ENCODE measurements at regions not wholly inside any gene's neighbourhood (a gene's known extent, or its start where the extent isn't known, plus 50 kb on each side); places are given as distances from the start of the nearest gene placed in this dataset.
A peak's percentile ranks its signal among the peaks of the same experiment; 100 is the strongest.

GRCh38 chr5:155418960-155419579 is 405.5 kb downstream of the KIF4B start:
- DNase-seq: no peak

- no peak for DNase-seq
Observed at GRCh38 chr5:155430192-155430591, 416.6 kb downstream of the KIF4B start.

GRCh38 chr5:155434267-155434666 is 420.7 kb downstream of the KIF4B start:
- no peak for DNase-seq

- DNase-seq: no peak
Observed at GRCh38 chr5:155434681-155435080, 421.1 kb downstream of the KIF4B start.

GRCh38 chr5:155441849-155442248 is 428.3 kb downstream of the KIF4B start:
- DNase-seq: no peak

GRCh38 chr5:155451106-155451505 is 437.6 kb downstream of the KIF4B start:
- no peak for DNase-seq

GRCh38 chr5:155455791-155456514 is 442.4 kb downstream of the KIF4B start:
- no peak for DNase-seq

GRCh38 chr5:155459889-155460500 is 446.4 kb downstream of the KIF4B start:
- peak; percentile 56 for DNase-seq

GRCh38 chr5:155460501-155460931 is 447.0 kb downstream of the KIF4B start:
- peak; percentile 79 for DNase-seq

GRCh38 chr5:155461304-155461703 is 447.7 kb downstream of the KIF4B start:
- peak; percentile 67 for DNase-seq

- DNase-seq: no peak
Observed at GRCh38 chr5:155466851-155467250, 453.3 kb downstream of the KIF4B start.

GRCh38 chr5:155471027-155471426 is 457.5 kb downstream of the KIF4B start:
- peak; percentile 21 for DNase-seq

- DNase-seq: no peak
Observed at GRCh38 chr5:155472780-155473179, 459.2 kb downstream of the KIF4B start.

- DNase-seq: no peak
Observed at GRCh38 chr5:155475318-155475717, 461.8 kb downstream of the KIF4B start.

GRCh38 chr5:155480731-155481131 is 467.2 kb downstream of the KIF4B start:
- no peak for DNase-seq

- DNase-seq: no peak
Observed at GRCh38 chr5:155481182-155481581, 467.6 kb downstream of the KIF4B start.

GRCh38 chr5:155482428-155482827 is 468.9 kb downstream of the KIF4B start:
- DNase-seq: no peak

GRCh38 chr5:155485386-155485785 is 471.8 kb downstream of the KIF4B start:
- DNase-seq: no peak

- DNase-seq: no peak
Observed at GRCh38 chr5:155489949-155490348, 476.4 kb downstream of the KIF4B start.

- no peak for DNase-seq
Observed at GRCh38 chr5:155492191-155492590, 478.6 kb downstream of the KIF4B start.

GRCh38 chr5:155504606-155505005 is 491.1 kb downstream of the KIF4B start:
- no peak for DNase-seq

- DNase-seq: no peak
Observed at GRCh38 chr5:155507363-155507762, 493.8 kb downstream of the KIF4B start.

- peak; percentile 4 for DNase-seq
Observed at GRCh38 chr5:155508673-155509072, 495.1 kb downstream of the KIF4B start.

- no peak for DNase-seq
Observed at GRCh38 chr5:155512329-155512728, 498.8 kb downstream of the KIF4B start.
